Spleen (tissue), 7 donors: ENCODE measurements at regions not wholly inside any gene's neighbourhood (a gene's known extent, or its start where the extent isn't known, plus 50 kb on each side); places are given as distances from the start of the nearest gene placed in this dataset.

Experiments
- CTCF ChIP-seq, 11 experiments: fragments of 200-600 bp in 7 of 11; fragments of 450-650 bp in 4 of 11; sonication (generic) in 4 of 11; IDR thresholded peaks in 8 of 11; conservative IDR thresholded peaks in 3 of 11; 1 replicate in 7 of 11; 2 replicates in 4 of 11; pipeline versions ENCODE4 v1.4.0 to v1.8.0; 2016 to 2021; ENCODE audit warnings: antibody characterized with exemption in 11 of 11, inconsistent platforms in 4 of 11, mild to moderate bottlenecking in 1 of 11
- POLR2A ChIP-seq, 3 donors: fragments of 450-650 bp; IDR thresholded peaks; one replicate each; pipeline ENCODE4 v1.5.1; 2017; ENCODE audit warnings: antibody characterized with exemption in 3 of 3, mild to moderate bottlenecking in 1 of 3
- POLR2AphosphoS5 ChIP-seq, 3 donors: sonication (generic); formaldehyde crosslinking; IDR thresholded peaks; one replicate each; pipeline ENCODE4 v1.5.1; 2017; ENCODE audit warnings: antibody characterized with exemption in 3 of 3
- donor health status: DM: no; HTN: no; CAD: no; lungs with moderate emphysema.
- donor health status: DM: no; HTN: no; CAD: no.
- donor health status: DM: no; HTN: no; CAD: no.

GRCh38 chr16:79400462-79401149, 199.9 kb downstream of the MAF start:
- no peak for TF ChIP-seq POLR2A (IDR thresholded peaks at IDR 0.05)
- no peak for TF ChIP-seq POLR2AphosphoS5 (IDR thresholded peaks at IDR 0.05)
- TF ChIP-seq CTCF (IDR thresholded peaks at IDR 0.05 in 8 of 11, conservative IDR thresholded peaks at IDR 0.05 in 3 of 11): no peak
